ENCODE measurements at regions not wholly inside any gene's neighbourhood (a gene's known extent, or its start where the extent isn't known, plus 50 kb on each side); places are given as distances from the start of the nearest gene placed in this dataset.

DNA sequence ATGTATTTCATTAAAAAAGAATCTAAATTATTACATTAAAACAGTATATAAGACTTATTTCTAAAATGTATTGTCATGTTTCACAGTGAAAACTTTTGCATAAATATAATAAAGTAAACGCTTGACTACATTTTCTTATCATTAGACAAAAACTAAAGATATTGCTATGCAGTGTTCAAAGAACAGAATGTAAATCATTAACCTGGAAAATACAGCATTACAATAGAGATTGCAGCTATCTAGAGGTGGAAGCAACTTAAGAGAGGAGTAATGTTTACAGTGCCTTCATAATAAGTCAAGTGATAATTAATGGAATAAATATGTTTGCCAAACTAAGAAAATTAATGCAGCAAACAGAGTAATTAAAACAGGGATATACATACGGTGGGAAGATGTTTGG, 940.9 kb downstream of the FSTL5 start:
- no peak for DNase-seq

DNA sequence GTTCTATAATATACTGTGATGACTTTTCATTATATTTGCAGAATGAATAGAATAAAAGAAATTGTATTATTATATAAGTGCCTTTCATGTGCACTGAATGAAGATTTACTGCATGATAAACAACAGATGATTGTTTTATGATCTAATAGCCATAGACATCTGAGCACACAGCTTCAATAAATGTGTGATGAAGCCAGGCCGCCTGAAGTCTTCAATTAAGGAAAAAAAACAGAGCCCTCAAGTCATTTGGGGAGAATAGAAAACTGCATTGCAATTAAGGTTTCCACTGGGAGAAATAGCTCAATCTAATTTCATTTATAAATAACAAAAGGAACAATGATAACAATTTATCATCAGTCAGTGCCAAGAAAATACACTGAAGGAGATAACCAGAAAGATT, 955.2 kb downstream of the FSTL5 start:
- DNase-seq = no peak

DNA sequence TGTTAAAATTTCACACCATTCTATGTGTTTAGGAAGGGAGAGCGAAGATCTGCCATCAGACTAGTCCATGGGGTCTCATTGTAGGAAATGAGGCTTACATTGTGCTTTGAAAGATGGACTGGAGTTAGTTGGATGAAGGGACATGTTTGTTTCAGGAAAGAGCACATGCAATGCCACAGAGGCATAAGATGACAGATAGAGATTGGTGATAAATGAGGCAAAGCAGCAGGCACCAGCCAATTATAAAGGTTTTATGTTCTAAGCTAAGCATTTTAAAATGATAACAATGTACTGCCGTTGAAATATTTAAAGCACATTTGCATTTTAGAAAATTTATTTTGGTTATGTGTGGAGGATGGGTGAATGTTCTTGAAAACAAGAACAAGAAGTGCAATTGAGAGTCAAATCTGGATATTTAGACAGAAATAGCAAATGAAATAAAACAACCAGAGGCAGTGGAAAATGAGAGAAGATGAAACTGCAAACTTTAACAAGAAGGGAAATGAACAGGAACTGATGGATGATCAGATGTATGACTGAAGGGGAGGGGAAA, 957.2 kb downstream of the FSTL5 start:
- no peak for DNase-seq

DNA sequence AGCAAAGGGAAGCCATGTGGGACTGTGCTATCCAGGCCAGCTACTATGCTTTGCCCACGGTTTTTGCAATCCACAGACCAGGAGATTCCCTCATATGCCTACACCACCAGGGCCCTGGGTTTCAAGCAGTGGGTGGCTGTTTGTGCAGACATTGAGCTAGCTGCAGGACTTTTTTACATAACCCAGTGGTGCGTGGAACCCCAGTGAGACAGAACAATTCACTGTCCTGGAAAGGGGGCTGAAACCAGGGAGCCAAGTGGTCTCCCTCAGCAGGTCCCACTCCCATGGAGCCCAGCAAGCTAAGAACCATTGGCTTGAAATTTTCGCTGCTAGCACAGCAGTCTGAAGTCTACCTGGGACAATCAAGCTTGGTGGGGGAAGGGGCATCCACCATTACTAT, 959.9 kb downstream of the FSTL5 start:
- no peak for DNase-seq

DNA sequence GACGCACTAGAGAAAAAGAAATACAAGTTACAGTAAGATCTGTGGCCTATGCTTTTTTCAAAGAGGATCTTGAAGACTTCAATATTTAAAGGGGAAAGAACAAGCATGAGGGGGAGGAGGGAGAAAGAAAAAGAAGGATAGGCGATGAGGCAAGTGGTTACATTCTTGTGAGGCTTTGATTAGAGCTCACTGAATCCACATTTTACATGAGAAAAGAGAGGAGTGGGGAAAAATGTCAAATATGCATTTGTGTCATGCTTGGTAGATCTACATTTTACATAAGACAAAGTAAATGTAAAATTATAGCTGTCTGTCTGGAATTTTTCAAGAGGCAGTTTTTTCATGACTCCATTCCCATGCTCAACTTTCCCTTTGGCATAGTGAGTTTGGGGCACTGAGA, 965.9 kb downstream of the FSTL5 start:
- no peak for DNase-seq

DNA sequence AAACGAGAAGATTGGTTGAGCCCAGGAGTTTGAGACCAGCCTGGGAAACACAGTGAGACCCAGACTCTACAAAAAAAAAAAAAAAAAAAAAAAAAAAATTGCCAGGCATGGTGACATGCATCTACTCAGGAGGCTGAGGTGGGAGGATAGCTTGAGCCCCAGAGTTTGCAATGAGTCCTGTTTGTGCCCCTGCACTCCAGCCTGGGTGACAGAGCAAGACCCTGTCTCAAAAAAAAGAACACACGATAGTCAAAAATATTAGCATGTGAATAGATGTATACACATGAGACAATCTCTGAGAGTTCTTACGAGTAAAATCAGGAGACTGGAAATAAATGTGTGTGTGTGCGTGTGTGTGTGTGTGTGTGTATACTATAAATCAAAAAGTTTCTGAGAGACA, 966.3 kb downstream of the FSTL5 start:
- DNase-seq = no peak

DNA sequence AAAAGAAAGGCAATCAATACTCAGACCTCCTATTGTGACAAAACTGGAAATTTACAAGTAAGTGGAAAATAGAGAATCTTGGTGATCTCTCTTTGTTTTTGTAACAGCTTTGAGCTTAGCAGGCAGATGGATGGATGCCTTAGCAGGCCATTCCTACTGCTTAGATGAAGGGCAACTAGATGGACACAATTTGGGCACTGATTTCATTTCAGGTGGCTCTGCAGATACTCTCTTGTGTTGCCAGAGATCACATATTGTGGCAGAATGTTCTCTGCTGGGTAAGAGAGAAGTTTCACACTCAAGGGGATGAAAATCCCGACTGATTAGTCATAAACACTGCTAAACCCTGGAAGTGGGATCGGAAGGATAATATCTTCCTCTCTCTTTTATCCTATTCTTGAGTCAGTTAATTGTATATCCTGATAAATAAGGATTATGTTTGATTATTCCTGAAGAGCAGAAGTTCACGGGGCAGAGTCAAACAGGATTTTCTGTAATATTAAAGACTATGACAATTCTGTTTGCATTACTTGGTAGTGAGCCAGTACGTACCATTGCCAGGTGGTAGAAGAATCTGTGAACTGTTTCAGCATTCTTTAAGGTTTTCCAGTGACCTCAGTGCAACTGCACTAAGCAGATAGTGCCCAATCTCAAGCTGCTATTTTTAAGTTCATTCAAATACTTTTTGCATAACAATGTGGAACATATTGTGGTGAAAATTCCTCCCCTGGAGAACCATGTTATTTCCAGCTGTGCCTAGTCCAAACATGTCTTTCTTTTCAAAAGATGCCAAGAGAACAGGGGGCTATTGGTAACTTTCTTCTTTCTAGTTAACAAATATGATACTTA, 974.3 kb downstream of the FSTL5 start:
- DNase-seq = no peak

DNA sequence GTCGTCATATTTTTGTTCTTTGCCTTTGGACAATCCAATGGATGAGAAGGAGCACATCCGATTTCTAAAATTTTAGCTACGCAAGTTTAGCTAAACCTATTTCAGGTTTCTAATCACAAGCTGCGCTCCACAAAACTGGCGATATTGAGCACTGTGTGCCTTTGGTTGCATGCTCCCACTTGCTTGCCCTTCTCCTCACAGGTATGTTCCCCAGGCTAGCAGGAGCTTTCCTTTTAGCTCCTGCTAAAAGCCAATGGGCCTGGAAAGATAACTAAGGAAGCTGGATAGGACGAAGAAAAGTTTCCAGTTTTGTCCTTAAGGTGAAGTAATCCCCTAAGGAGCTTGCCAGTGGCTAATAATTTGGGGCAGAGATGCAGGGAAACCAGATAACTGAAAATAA, 975.2 kb downstream of the FSTL5 start:
- no peak for DNase-seq

DNA sequence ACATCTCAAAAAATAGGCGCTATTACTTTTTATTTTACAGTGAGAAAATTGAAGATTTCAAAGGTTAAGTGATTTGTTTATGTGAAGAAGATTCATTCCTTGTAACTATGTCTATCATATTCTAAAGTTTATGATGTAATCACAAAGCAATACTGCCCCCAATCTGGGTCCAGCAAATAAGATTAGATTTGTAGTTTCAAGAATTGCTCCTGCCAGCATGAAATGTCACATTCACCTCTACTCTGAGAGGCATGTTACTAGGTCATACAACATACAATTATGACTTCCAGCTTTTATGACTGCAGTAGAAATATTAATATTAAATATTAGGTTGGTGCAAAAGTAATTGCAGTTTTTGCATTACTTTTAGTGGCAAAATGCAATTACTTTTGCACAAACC, 976.2 kb downstream of the FSTL5 start:
- DNase-seq = no peak

DNA sequence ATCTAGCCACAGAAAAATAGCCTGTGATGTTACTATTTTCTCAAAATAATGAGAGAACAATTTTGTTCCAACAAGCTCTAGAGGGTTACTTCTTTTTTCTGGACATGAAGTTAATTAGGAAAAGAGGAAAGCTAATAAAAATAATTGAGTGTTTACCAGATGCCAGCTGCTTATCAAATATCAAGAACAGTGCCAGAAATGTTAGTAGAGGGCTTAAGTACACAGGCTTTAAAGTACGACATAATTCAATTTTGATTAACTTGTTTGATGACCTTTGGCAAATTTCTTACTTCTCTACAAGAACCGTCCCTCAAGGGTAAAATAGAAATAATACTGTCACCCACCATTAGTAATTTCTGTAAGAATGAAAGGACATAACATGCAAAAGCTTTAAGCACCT, 977.0 kb downstream of the FSTL5 start:
- no peak for DNase-seq

DNA sequence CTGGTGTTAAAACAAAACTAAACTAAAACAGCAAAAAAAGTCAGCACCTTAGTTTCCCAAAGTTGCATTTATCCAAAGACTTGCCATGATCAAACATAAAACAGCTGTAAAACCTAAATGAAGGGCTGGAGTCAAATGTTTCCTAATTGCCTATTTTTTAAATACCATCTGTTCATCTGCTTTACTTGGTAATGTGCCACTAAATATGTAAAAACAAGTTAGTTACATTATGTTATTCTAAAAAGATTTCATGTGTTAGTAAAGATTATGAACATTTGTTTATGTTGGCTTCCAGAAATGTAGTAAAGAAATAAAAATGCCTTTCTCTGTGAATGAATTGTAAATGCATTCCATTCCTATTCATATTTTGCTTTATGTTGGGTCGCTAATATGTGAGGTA, 977.8 kb downstream of the FSTL5 start:
- DNase-seq = no peak

DNA sequence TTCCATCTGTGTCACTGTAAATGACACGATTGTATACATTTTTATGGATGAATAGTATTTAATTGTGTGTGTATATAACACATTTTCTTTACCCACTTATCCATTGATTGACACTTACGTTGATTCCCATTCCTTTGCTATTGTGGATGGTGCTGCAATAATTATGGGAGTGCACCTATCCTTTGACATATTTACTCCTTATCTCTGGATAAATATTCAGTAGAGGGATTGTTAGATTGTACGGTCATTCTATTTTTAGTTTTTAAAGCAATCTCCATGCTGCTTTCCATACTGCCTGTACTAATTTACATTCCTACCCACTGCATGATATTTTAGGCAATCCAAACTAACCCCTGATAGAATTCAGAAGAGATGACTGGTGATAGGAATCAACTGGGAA, 980.1 kb downstream of the FSTL5 start:
- no peak for DNase-seq

DNA sequence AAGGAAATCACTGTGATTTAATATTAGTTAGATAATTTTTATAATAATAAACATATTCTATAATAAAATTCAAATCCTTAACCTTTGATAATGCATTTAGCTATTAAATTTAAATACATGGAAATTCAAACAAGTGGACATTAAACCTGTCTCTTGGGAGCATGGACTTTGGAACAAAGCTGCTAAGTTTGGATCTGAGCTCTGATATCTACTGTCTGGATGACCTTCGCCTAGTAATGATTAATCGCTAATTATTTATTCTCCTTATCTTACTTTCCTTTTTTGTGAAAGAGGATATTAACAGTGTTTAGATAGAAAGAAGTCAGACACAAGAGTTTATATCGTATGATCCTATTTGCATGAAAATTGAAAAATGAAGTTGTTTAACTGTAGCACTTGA, 980.9 kb downstream of the FSTL5 start:
- no peak for DNase-seq

DNA sequence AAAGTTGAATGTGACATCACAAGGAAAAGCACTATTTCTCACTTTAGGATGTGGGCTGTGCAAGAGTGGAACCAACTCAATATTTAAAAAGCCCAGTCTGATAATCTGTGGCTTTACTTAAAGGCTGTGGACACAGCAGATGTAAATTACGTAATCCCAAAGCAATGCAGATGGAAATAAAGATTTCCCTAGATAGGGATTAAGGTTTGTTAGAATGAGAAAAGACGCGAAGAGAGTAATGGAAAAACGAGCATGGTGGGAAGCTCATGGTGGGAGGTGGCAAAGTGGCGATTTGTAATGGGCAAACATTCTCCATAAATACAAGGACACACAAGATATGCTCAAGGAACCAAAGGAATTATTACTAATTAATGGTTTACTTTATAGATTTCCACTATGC, 985.5 kb downstream of the FSTL5 start:
- DNase-seq = no peak

DNA sequence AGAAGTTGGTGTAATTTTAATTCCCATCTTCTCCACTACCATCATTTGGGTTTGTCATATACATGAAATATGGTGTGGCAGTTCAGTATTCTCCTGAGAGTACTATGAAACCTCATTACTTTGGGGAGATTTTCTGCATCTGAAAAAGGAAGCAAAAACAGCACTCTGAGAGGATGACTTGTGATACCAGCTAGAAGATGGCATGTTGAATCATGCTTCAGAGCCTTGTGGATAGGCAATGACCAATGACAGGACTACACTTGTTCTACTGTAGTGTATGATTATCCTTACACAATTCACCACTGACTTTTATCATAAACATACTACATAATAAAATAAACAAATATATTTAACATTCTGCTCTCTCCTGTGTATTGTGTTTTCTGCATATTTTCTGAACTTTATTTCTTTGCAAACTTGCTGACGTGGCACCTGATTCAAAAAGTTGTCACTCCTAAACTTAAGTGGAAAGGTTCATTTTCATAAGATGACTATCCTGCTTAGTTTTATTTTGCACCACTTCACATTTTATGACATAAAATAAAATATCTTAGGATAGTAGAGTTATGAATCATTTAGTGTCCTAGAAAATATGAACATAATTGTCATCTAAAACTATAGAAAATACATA, 991.3 kb downstream of the FSTL5 start:
- DNase-seq = no peak

DNA sequence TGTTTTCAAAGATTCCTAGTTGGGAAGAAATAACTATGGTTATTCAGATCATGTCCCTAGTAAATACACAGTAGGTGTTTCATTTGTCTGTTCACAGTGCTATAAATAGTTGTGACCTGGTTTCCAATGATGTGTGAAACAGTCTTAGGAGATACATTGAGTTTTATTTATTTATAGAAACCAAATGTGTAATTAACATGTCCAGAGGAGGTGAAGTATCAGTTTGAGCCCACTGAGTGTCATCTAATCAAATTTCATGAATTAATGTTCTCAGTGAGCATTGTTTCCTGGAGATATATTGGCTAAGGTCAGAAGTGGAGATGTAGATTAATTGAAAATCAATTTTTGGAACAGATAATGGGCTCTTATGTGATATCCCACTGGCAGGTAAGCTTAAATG, 996.3 kb downstream of the FSTL5 start:
- no peak for DNase-seq

DNA sequence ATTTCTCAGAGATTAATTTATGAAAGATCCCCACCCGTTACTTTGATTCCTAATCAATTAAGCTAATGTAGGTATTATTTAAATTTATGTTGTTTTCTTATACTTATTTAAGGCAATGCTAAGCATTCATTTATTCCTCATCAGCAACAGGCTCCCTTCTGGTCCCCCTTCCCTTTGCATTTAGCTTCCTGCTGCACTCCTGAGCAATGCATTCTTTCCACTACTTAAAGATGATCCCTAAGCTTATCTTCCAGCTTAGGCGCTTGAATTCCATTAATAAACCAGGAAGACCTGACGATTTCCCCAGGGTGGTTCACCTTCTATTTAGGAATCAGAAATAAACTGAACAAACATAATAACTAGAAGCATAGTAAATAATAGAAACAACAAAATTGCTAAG, 1003.1 kb downstream of the FSTL5 start:
- no peak for DNase-seq

DNA sequence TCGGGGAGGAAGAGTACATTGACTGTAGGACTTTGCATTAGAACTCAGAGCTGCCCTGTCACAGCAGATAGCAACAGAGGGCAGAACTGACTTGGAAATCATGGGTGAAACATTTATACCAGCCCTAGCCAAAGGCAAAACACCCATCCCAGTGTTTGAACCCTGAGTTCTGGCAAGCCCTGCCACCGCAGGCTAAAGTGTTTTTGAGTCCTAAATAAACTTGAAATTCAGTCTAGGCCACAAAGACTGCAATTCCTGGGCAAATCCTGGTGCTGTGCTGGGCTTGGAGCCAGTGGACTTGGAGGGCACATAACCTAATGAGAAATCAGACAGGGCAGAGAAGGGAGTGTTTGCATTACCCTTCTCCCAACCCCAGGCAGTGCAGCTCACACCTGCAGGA, 1015.7 kb downstream of the FSTL5 start:
- no peak for DNase-seq

DNA sequence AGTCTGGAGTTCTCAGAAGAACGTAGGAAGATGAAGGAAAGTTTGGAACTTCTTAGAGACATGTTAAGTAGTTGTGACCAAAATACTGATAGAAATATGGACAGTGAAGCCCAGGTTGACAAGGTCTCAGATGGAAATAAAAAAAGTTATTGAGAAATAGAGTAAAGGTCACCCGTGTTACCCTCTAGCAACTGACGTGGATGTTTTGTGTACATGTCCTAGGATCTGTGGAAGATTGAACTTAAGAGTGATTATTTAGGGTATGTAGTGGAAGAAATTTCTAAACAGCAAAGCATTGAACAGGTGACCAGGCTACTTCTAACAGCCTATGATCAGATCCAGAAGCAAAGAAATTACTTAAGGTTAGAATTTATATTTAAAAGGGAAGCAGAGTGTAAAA, 1020.4 kb downstream of the FSTL5 start:
- no peak for DNase-seq

DNA sequence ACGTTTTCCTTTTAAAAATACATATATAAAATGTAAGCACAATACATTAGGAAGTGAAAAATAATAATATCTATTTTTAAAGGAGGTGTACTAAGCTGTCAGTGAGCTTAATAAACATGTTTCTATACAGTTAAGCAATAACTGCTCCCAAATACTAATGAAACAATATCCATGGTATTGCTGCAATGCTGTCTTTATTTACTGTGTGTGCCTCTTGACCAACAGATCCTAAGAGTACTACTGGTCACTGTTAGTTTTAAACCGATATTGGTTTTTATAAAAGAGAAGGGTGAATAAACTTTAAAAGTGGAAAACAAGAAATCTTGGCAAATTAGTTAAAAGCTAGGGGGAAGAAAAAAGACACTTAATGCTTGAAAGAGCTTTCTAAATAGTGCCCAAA, 1029.0 kb downstream of the FSTL5 start:
- DNase-seq = no peak

DNA sequence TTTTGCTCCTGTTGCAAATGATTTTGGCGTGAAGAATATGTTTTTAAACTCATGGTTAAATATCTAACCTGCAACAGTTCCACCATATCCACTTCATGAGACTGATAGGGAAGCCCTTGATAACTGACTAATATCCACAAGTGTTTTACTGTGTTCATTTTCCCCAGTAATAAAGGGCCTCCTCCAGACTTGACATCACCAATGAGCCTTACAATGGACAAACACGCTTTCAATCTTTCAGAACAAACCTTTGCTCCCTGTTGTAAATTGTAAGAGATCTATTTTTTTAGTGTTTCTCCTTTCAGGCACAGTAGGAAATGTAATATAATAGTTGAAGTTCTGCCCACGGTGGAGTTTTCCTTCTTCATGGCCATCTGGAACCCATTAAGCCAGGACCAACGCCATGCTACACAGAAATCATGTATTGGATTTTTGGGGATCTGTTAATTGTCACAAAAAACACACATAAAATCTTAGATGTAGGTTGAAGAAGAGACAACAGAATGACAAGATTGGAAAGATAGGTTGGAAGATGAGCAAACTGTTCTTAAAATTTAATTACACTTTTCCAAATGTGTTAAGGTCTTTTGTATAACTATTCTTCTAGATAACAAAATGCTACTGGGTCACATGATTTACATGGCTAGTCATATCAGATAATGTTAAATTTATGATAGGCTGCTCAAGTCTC, 1030.1 kb downstream of the FSTL5 start:
- no peak for DNase-seq

DNA sequence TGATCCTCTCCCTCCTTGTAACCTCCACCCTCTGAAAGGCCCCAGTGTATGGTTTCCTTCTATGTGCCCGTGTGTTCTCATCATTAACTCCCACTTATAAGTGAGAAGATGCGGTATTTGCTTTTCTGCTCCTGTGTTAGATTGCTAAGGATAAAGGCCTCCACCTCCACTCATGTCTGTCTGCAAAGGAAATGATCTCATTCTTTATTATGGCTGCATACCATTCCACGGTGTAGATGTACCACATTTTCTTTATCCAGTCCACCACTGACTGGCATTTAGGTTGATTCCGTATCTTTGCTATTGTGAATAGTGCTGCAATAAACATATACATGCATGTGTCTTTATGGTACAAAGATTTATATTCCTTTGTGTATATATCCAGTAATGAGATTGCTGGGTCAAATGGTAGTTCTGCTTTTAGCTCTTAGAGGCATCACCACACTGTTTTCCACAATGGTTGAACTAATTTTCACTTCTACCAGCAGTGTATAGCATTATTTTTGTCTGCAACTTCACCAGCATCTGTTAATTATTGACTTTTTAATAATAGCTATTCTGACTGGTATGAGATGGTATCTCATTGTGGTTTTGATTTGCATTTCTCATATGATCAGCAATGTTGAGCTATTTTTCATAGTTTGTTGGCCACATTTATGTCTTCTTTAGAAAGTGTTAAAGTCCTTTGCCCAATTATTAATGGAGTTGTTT, 1030.9 kb downstream of the FSTL5 start:
- no peak for DNase-seq

DNA sequence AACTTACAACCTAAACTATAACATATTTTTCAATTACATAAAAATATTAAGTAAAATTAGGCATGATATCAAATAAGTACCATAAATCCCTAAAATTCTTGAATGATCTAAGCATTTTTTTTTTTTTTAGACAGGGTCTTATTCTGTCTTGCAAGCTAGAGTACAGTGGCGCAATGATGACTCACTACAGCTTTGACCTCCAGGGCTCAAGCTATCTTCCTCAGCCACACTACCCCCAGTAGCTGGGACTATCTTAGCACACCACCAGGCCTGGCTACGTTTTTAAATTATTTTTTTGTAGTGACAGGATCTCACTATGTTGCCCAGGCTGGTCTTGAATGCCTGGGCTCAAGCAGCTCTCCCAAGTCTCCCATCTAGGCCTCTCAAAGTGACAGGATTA, 1042.3 kb downstream of the FSTL5 start:
- no peak for DNase-seq

Data from CD4-positive, alpha-beta T cell treated with Interleukin-21 for 1 hour (primary cell).